ENCODE measurements at regions not wholly inside any gene's neighbourhood (a gene's known extent, or its start where the extent isn't known, plus 50 kb on each side); places are given as distances from the start of the nearest gene placed in this dataset.

DNA sequence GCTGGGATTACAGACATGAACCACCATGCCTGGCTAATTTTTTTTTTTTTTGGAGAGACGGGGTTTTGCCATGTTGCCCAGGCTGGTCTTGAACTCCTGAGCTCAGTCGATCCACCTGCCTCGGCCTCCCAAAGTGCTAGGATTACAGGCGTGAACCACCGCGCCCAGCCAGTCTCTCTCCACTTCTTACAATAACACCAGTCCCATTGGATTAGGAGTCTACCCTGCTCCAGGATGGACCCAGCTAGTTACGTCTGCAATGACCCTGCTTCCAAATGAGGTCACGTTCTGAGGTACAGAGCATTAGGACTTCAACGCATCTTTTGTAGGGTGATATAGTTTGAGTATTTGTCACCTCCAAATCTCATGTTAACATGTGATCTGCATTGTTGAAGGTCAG, 146.9 kb upstream of the MYLIP start:
- TF ChIP-seq, protein P1, sequence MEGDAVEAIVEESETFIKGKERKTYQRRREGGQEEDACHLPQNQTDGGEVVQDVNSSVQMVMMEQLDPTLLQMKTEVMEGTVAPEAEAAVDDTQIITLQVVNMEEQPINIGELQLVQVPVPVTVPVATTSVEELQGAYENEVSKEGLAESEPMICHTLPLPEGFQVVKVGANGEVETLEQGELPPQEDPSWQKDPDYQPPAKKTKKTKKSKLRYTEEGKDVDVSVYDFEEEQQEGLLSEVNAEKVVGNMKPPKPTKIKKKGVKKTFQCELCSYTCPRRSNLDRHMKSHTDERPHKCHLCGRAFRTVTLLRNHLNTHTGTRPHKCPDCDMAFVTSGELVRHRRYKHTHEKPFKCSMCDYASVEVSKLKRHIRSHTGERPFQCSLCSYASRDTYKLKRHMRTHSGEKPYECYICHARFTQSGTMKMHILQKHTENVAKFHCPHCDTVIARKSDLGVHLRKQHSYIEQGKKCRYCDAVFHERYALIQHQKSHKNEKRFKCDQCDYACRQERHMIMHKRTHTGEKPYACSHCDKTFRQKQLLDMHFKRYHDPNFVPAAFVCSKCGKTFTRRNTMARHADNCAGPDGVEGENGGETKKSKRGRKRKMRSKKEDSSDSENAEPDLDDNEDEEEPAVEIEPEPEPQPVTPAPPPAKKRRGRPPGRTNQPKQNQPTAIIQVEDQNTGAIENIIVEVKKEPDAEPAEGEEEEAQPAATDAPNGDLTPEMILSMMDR (IDR thresholded peaks at IDR 0.05; ENCODE audit: borderline replicate concordance, control extremely low read depth, extremely low read depth, insufficient read depth, missing control alignments) = no peak
- DNase-seq (ENCODE audit: low spot score) = no peak
- in situ Hi-C loops (cut with MboI; ENCODE audit: low sequenced_read_pairs, unreplicated experiment) = no loop called here

DNA sequence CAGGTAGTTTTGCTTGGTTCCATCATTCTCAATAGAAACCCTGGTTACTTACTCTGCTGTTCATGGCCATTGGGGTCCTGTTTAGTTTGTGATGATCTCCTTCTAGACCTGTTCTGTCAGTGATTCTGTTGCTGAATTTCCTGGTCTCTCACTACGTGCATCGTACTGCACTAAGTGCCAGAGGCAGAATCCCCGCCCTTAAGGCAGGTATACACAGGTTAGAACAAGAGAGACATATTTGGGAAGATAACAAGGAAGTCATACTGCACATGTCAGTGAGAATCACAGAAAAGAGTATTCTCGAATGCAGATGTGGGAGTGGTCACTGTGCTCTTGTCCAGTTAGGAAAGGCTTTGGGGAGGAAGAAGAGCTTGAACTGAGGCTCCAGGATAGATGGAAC, 148.1 kb upstream of the MYLIP start:
- TF ChIP-seq, protein P1 (IDR thresholded peaks at IDR 0.05; ENCODE audit: borderline replicate concordance, control extremely low read depth, extremely low read depth, insufficient read depth, missing control alignments) = no peak
- in situ Hi-C loops (cut with MboI; ENCODE audit: low sequenced_read_pairs, unreplicated experiment) = no loop called here
- DNase-seq (ENCODE audit: low spot score) = no peak

DNA sequence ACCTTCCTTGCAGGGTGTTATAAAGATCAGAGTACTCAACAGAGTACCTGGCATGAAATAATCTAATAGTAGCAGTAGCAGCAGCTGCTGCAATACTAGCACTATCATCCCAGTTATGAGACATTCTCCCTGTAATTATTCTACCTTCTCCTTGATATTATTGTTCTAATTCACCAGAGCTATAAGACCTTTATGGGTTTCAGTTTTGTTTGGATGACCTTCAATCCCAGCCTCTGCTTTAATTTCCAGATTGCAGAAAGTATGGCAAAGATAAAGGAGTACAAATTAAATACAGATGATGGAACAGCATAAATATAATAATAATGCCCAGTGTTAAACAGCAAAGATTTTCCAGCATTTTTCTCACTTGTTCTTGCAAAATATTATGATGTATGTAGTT, 150.5 kb upstream of the MYLIP start:
- in situ Hi-C loops (cut with MboI; ENCODE audit: low sequenced_read_pairs, unreplicated experiment) = no loop called here
- TF ChIP-seq, protein P1 (IDR thresholded peaks at IDR 0.05; ENCODE audit: borderline replicate concordance, control extremely low read depth, extremely low read depth, insufficient read depth, missing control alignments) = no peak
- no peak for DNase-seq (ENCODE audit: low spot score)

DNA sequence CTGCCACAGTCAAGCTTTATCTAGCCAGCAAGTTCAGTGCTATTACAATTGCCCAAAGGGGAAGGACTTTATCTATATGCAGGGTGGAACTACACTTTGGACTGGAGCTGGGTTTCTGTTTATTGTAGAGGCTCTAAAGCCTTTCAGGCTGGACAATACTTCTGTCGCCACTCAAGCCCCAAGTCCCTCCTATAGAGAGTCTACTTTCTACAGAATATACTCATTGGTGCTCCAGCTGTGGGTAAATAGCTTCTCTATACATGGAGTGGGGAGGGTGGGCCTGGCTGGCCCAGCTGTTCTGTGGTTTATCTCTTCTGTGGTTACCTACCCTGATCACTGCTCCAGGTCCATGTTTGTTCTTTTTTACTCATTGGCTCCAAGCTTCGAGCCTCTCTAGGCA, 151.8 kb upstream of the MYLIP start:
- no peak for DNase-seq (ENCODE audit: low spot score)
- TF ChIP-seq, protein P1 (IDR thresholded peaks at IDR 0.05; ENCODE audit: borderline replicate concordance, control extremely low read depth, extremely low read depth, insufficient read depth, missing control alignments) = no peak
- in situ Hi-C loops (cut with MboI; ENCODE audit: low sequenced_read_pairs, unreplicated experiment) = no loop called here

DNA sequence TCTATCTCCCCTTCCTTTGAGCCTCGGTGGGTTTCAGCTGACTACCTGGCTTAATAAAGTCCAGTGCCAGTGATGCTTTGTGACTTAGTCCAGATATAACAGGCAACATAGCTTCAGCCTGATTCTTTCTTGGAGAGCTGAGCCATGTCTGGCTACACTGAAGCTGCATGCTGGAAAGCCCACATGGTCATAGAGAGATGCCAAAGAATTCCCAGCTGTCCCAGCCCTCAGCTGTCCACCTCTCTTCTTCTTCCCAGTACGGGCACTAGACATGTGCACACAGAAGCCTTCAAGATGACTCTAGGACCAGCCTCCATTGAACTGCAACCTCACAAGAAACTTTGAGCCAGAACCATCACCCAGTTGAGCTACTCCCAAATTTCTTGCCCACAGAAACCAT, 154.1 kb upstream of the MYLIP start:
- in situ Hi-C loops (cut with MboI; ENCODE audit: low sequenced_read_pairs, unreplicated experiment) = no loop called here
- no peak for DNase-seq (ENCODE audit: low spot score)
- TF ChIP-seq, protein P1 (IDR thresholded peaks at IDR 0.05; ENCODE audit: borderline replicate concordance, control extremely low read depth, extremely low read depth, insufficient read depth, missing control alignments) = no peak

DNA sequence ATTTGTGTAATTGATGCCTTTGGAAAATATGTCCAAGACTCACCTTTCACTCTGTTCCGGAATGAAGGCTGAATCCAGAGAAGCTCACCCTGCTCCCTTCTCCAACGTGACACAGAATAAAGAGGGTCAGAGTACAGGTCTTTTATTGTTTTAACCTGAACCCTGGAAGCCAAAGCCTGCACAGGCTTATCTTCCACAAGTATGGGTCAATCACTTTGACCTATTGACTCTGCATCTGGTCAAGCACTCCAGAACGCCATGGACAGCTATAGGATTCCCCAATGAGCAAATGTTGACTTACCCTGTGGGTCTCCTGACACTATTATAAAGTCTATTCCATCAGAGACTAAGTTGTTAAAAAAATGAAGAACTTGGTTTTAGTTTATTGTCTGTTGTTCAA, 158.4 kb upstream of the MYLIP start:
- in situ Hi-C loops (cut with MboI; ENCODE audit: low sequenced_read_pairs, unreplicated experiment) = no loop called here
- TF ChIP-seq, protein P1 (IDR thresholded peaks at IDR 0.05; ENCODE audit: borderline replicate concordance, control extremely low read depth, extremely low read depth, insufficient read depth, missing control alignments) = no peak
- DNase-seq (ENCODE audit: low spot score) = no peak

DNA sequence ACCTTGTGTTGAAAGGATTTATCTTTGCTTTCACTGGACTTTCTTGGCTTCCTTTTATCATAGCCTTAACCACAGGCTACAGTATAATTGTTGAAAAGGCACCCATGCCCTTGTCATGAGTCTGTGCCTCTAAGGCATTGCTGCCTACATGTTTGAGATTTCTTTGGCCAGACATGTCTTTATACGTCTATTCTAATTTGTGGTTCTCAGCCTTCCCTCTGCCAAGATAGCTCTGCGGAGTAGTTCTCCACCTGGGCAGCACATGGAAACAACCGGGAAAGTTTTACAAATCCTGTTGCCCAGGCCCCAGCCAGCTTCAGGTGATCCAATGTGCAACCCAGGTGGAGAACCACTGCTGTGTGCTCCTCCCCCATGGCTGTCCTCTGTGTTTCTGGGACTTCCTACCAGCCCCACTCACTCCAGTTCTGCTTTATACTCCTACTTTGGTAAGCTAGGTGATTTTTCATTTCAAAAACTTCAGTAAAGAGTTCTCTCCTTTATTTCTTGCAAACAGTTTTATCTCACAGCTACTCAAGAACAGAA, 159.6 kb upstream of the MYLIP start:
- in situ Hi-C loops (cut with MboI; ENCODE audit: low sequenced_read_pairs, unreplicated experiment) = no loop called here
- no peak for DNase-seq (ENCODE audit: low spot score)
- TF ChIP-seq, protein P1 (IDR thresholded peaks at IDR 0.05; ENCODE audit: borderline replicate concordance, control extremely low read depth, extremely low read depth, insufficient read depth, missing control alignments) = no peak

Measured in GM13976 (cell line).